CD14-positive monocyte (primary cell): ENCODE measurements at regions not wholly inside any gene's neighbourhood (a gene's known extent, or its start where the extent isn't known, plus 50 kb on each side); places are given as distances from the start of the nearest gene placed in this dataset.

Experiments
- DNase-seq, 3 donors: peaks; one replicate each; pipeline ENCODE4 v3.0.0-alpha.2; 2011 to 2022
- H2AFZ ChIP-seq: 2 replicates; pipeline ENCODE4 v1.6.0; 2012; ENCODE audit warnings: mild to moderate bottlenecking, low read depth, low read length, inconsistent platforms; ENCODE audit not compliant: insufficient read depth, poor library complexity, severe bottlenecking
- H3K27ac ChIP-seq, 2 donors: 1 replicate in 1 of 2; 2 replicates in 1 of 2; pipeline ENCODE4 v1.5.1; 2012 to 2013; ENCODE audit warnings: low read length in 2 of 2, control low read depth in 1 of 2, inconsistent platforms in 1 of 2, low read depth in 1 of 2, mild to moderate bottlenecking in 1 of 2
- H3K27me3 ChIP-seq, 2 donors: one replicate each; pipeline versions ENCODE4 v1.6.0 to v1.6.1; 2011 to 2013; ENCODE audit warnings: low read length in 2 of 2; ENCODE audit not compliant: control insufficient read depth in 2 of 2, insufficient read depth in 2 of 2
- H3K36me3 ChIP-seq, 2 donors: replicated peaks in 1 of 2; 1 replicate in 1 of 2; 2 replicates in 1 of 2; pipeline versions ENCODE4 v1.5.1 to v1.6.1; 2012 to 2013; ENCODE audit warnings: low read length in 2 of 2, control low read depth in 1 of 2, inconsistent platforms in 1 of 2, mild to moderate bottlenecking in 1 of 2; ENCODE audit not compliant: insufficient read depth in 2 of 2, control insufficient read depth in 1 of 2
- H3K4me1 ChIP-seq, 2 donors: 1 replicate in 1 of 2; 2 replicates in 1 of 2; pipeline versions ENCODE4 v1.5.1 to v1.6.1; 2012 to 2013; ENCODE audit warnings: low read length in 2 of 2, control low read depth in 1 of 2, inconsistent platforms in 1 of 2, mild to moderate bottlenecking in 1 of 2, moderate library complexity in 1 of 2; ENCODE audit not compliant: insufficient read depth in 2 of 2, control insufficient read depth in 1 of 2
- H3K4me2 ChIP-seq: replicated peaks from 2 replicates; pipeline ENCODE3; 2012; ENCODE audit warnings: low read length, moderate library complexity, mild to moderate bottlenecking; ENCODE audit not compliant: poor library complexity, severe bottlenecking; ENCODE audit errors: extremely low read depth
- H3K4me3 ChIP-seq, 3 experiments: fragments of 200-600 bp in 1 of 3; sonication (generic) in 1 of 3; replicated peaks in 1 of 3; 1 replicate in 2 of 3; 2 replicates in 1 of 3; pipeline ENCODE4 v1.5.1; 2011 to 2013; ENCODE audit warnings: low read length in 3 of 3, mild to moderate bottlenecking in 3 of 3, control low read depth in 2 of 3, low read depth in 2 of 3, inconsistent platforms in 1 of 3, moderate library complexity in 1 of 3
- H3K79me2 ChIP-seq: 2 replicates; pipeline ENCODE4 v1.6.0; 2012; ENCODE audit warnings: mild to moderate bottlenecking, control low read depth, inconsistent platforms, low read length, moderate library complexity; ENCODE audit not compliant: insufficient read depth
- H3K9ac ChIP-seq: 2 replicates; pipeline ENCODE4 v1.6.0; 2017; ENCODE audit warnings: low read length, mild to moderate bottlenecking; ENCODE audit not compliant: insufficient read depth, poor library complexity, severe bottlenecking
- H3K9me3 ChIP-seq, 2 donors: replicated peaks in 1 of 2; 1 replicate in 1 of 2; 2 replicates in 1 of 2; pipeline versions ENCODE4 v1.5.1 to v1.6.1; 2012 to 2013; ENCODE audit warnings: low read length in 2 of 2, control low read depth in 1 of 2; ENCODE audit not compliant: control insufficient read depth in 1 of 2, insufficient read depth in 1 of 2
- H4K20me1 ChIP-seq: 2 replicates; pipeline ENCODE4 v1.6.0; 2012; ENCODE audit warnings: mild to moderate bottlenecking, low read length, control low read depth, moderate library complexity; ENCODE audit not compliant: insufficient read depth
- H3K27ac Mint-ChIP-seq, 7 donors: one replicate each; pipeline ENCODE4 v1.8.0; 2020; ENCODE audit warnings: mild to moderate bottlenecking in 7 of 7, mixed read lengths in 7 of 7, moderate library complexity in 6 of 7, inconsistent platforms in 2 of 7
- H3K27me3 Mint-ChIP-seq, 3 donors: one replicate each; pipeline ENCODE4 v1.8.0; 2021 to 2022; ENCODE audit warnings: low read depth in 3 of 3, mild to moderate bottlenecking in 3 of 3, mixed read lengths in 3 of 3, moderate library complexity in 3 of 3, inconsistent platforms in 1 of 3
- H3K36me3 Mint-ChIP-seq, 2 donors: one replicate each; pipeline ENCODE4 v1.8.0; 2020; ENCODE audit warnings: mixed read lengths in 2 of 2, inconsistent platforms in 1 of 2, mild to moderate bottlenecking in 1 of 2
- H3K4me1 Mint-ChIP-seq: one replicate; pipeline ENCODE4 v1.8.0; 2020; ENCODE audit warnings: mild to moderate bottlenecking, mixed read lengths
- H3K4me3 Mint-ChIP-seq, 2 donors: one replicate each; pipeline ENCODE4 v1.8.0; 2020; ENCODE audit warnings: mild to moderate bottlenecking in 2 of 2, mixed read lengths in 2 of 2, moderate library complexity in 1 of 2
- H3K9me3 Mint-ChIP-seq, 7 donors: one replicate each; pipeline ENCODE4 v1.8.0; 2020 to 2022; ENCODE audit warnings: mixed read lengths in 7 of 7, mild to moderate bottlenecking in 6 of 7, moderate library complexity in 6 of 7, inconsistent platforms in 2 of 7
- CTCF ChIP-seq: fragments of 200-600 bp; IDR thresholded peaks from one replicate; pipeline ENCODE4 v1.8.0; 2022; ENCODE audit warnings: antibody characterized with exemption, mild to moderate bottlenecking
- WGBS: methylation state at CpG from one replicate; pipeline ENCODE4 v1.1.5; 2013; ENCODE audit warnings: missing lambda C conversion rate; ENCODE audit not compliant: insufficient coverage; 5-methylcytosine and 5-hydroxymethylcytosine counted together
- intact Hi-C, 2 donors: fragments of 100-400 bp; cut with micrococcal nuclease; formaldehyde crosslinking; loops; one replicate each; pipeline versions ENCODE4 v1.15.0 to v1.15.1; 2023

DNA sequence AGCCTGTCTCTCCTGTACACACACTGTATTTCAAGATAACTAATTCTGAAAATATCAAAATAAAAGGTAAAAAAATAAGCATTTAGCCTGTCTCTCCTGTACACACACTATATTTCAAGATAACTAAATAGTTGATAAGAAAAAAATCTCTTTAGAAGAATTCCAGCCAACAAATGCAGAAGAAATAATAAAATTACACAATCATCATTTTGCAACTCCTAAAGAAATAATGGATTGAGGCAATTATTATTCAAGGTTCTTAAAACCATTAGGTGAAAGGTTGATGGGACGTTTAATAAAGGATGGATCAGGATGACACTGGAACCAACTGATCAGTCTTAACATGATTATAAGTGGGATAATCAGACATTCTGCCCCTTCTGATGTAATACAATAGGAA is 148.0 kb upstream of the FN1 start:
- Mint-ChIP-seq H3K27ac (no peak overlapping the region), H3K4me3 (no peak overlapping the region), H3K36me3 (no peaks in the 10 kb centered on the region), H3K27me3 (peaks cover 0 to 1% (median 0%) of the 10 kb centered on the region in 3 donors), H3K4me1 (peaks cover 16% of the 10 kb centered on the region), H3K9me3 (peaks cover 0 to 2% (median 0%) of the 10 kb centered on the region in 7 donors)
- H4K20me1 ChIP-seq: no peaks in the 10 kb centered on the region
- H3K27ac ChIP-seq: no peak overlapping the region
- H3K9me3 ChIP-seq: no peaks in the 10 kb centered on the region
- H3K4me1 ChIP-seq: peaks cover 5 to 13% of the 10 kb centered on the region in 2 donors
- TF ChIP-seq CTCF: no peak
- peak in 1 of 3 donors; percentile 14 for DNase-seq
- H3K79me2 ChIP-seq: no peaks in the 10 kb centered on the region
- no peaks in the 10 kb centered on the region for H3K27me3 ChIP-seq
- no peak overlapping the region for H2AFZ ChIP-seq
- no peaks in the 10 kb centered on the region for H3K36me3 ChIP-seq
- intact Hi-C loops: no loop called here
- no peak overlapping the region for H3K4me3 ChIP-seq
- no peak overlapping the region for H3K4me2 ChIP-seq
- no CpG with 5 or more reads among the region's 1 CpG for WGBS
- no peak overlapping the region for H3K9ac ChIP-seq

GRCh38 chr2:215579809-215580208 is 143.9 kb upstream of the FN1 start:
- intact Hi-C loops: no loop called here

More at GRCh38 chr2:215579809-215580208, 143.9 kb upstream of the FN1 start:
- H3K79me2 ChIP-seq: no peaks in the 10 kb centered on the region
- H3K9me3 ChIP-seq: no peaks in the 10 kb centered on the region
- Mint-ChIP-seq H3K4me1 (peaks cover 16% of the 10 kb centered on the region), H3K27me3 (peaks cover 0 to 1% (median 0%) of the 10 kb centered on the region in 3 donors), H3K36me3 (no peaks in the 10 kb centered on the region), H3K4me3 (peak overlapping the region in 1 of 2 donors; percentile 60), H3K27ac (peak overlapping the region in 2 of 7 donors; percentile 9 to 29), H3K9me3 (peaks cover 0 to 2% (median 0%) of the 10 kb centered on the region in 7 donors)
- no peaks in the 10 kb centered on the region for H4K20me1 ChIP-seq
- peak overlapping the region; percentile 44 for H2AFZ ChIP-seq
- peak overlapping the region in 1 of 3 experiments; percentile 26 for H3K4me3 ChIP-seq
- H3K4me1 ChIP-seq: peaks cover 5 to 13% of the 10 kb centered on the region in 2 donors
- DNase-seq: peak; percentile 5 to 42 (median 9)
- peaks cover 0 to 2% of the 10 kb centered on the region in 2 donors for H3K27me3 ChIP-seq
- H3K36me3 ChIP-seq: no peaks in the 10 kb centered on the region
- H3K27ac ChIP-seq: peak overlapping the region in 1 of 2 donors; percentile 45
- no peak overlapping the region for H3K9ac ChIP-seq
- no peak for TF ChIP-seq CTCF
- H3K4me2 ChIP-seq: peak overlapping the region; percentile 28
- no CpG with 5 or more reads among the region's 3 CpGs for WGBS
